GM19397 (cell line): ENCODE measurements at regions not wholly inside any gene's neighbourhood (a gene's known extent, or its start where the extent isn't known, plus 50 kb on each side); places are given as distances from the start of the nearest gene placed in this dataset.
A peak's percentile ranks its signal among the peaks of the same experiment; 100 is the strongest.
"Not testable (repeated sequence)": the region's sequence is repeated elsewhere in the genome, so short reads cannot be mapped to it uniquely, and the experiment has no call there.

Experiments
- ATAC-seq: cut with Tn5 transposase; IDR thresholded peaks from one replicate; pipeline ENCODE4 v1.9.1; 2021; ENCODE audit warnings: mild to moderate bottlenecking, moderate library complexity; ENCODE audit not compliant: unreplicated experiment

- ATAC-seq, result no peak
Measured at GRCh38 chr4:97432551-97432950, 710.7 kb downstream of the STPG2 start.

GRCh38 chr4:97437998-97438705 is 705.1 kb downstream of the STPG2 start:
- ATAC-seq, result not testable (repeated sequence)

GRCh38 chr4:97453186-97453585 is 690.1 kb downstream of the STPG2 start:
- no peak for ATAC-seq

GRCh38 chr4:97457253-97457652 is 686.0 kb downstream of the STPG2 start:
- no peak for ATAC-seq

- no peak for ATAC-seq
Measured at GRCh38 chr4:97468272-97468671, 675.0 kb downstream of the STPG2 start.

- no peak for ATAC-seq
Measured at GRCh38 chr4:97475621-97476020, 667.7 kb downstream of the STPG2 start.

GRCh38 chr4:97477974-97478373 is 665.3 kb downstream of the STPG2 start:
- no peak for ATAC-seq

- ATAC-seq, result no peak
Measured at GRCh38 chr4:97479388-97479787, 663.9 kb downstream of the STPG2 start.

- no peak for ATAC-seq
Measured at GRCh38 chr4:97491856-97492255, 651.4 kb downstream of the STPG2 start.

- no peak for ATAC-seq
Measured at GRCh38 chr4:97493815-97494518, 649.3 kb downstream of the STPG2 start.

GRCh38 chr4:97496298-97496873 is 646.9 kb downstream of the STPG2 start:
- no peak for ATAC-seq

- no peak for ATAC-seq
Measured at GRCh38 chr4:97498875-97499274, 644.4 kb downstream of the STPG2 start.

GRCh38 chr4:97500423-97500822 is 642.9 kb downstream of the STPG2 start:
- peak; percentile 98 for ATAC-seq

- no peak for ATAC-seq
Measured at GRCh38 chr4:97504713-97505112, 638.6 kb downstream of the STPG2 start.

- no peak for ATAC-seq
Measured at GRCh38 chr4:97507587-97508245, 635.6 kb downstream of the STPG2 start.
